ENCODE measurements at regions not wholly inside any gene's neighbourhood (a gene's known extent, or its start where the extent isn't known, plus 50 kb on each side); places are given as distances from the start of the nearest gene placed in this dataset.

- Histone ChIP-seq H3K4me3 (no peak overlapping the region), H3K27ac (ENCODE audit: extremely low read depth, low read depth, low read length) (no peak overlapping the region), H3K9me3 (replicated peaks; ENCODE audit: control insufficient read depth, insufficient read depth, low read depth, low read length) (no peaks in the 10 kb centered on the region), H4K20me1 (replicated peaks; ENCODE audit: control insufficient read depth, insufficient read depth, low read length) (no peaks in the 10 kb centered on the region), H3K4me2 (ENCODE audit: insufficient read depth, low read length) (no peak overlapping the region), H3K9me1 (ENCODE audit: control insufficient read depth, insufficient read depth, low read length) (no peaks in the 10 kb centered on the region), H3K9ac (ENCODE audit: insufficient read depth in 1 of 2, low read depth in 2 of 2, low read length in 2 of 2) (no peak overlapping the region), H3K27me3 (ENCODE audit: control insufficient read depth in 2 of 2, insufficient read depth in 2 of 2, low read length in 2 of 2) (no peaks in the 10 kb centered on the region), H2AFZ (ENCODE audit: low read depth, low read length) (no peak overlapping the region), H3K4me1 (replicated peaks in 1 of 2; ENCODE audit: control insufficient read depth in 2 of 2, insufficient read depth in 2 of 2, low read length in 2 of 2) (no peaks in the 10 kb centered on the region), H3K79me2 (ENCODE audit: control insufficient read depth, insufficient read depth, low read length) (no peaks in the 10 kb centered on the region), H3K36me3 (ENCODE audit: control insufficient read depth, insufficient read depth, low read length) (no peaks in the 10 kb centered on the region)
- no peak for ATAC-seq
- no peak for TF ChIP-seq MEF2A (IDR thresholded peaks at IDR 0.05; ENCODE audit: control insufficient read depth, low read depth, low read length)
- TF ChIP-seq ZNF740 (CRISPR knock-in tag; IDR thresholded peaks at IDR 0.05) = no peak
- no peak for TF ChIP-seq ZNF740 (tag; IDR thresholded peaks at IDR 0.05)
- TF ChIP-seq ZNF655 (CRISPR knock-in tag; IDR thresholded peaks at IDR 0.05) = no peak
- no peak for TF ChIP-seq ZNF518B (CRISPR knock-in tag; IDR thresholded peaks at IDR 0.05)
- intact Hi-C loops (cut with micrococcal nuclease) = no loop called here
- WGBS (ENCODE audit: insufficient coverage, low coverage, missing lambda C conversion rate) = 0% methylated on average over 3 of the region's 4 CpGs
- BruUV-seq (replicated peaks) = no TSS peak
- POLR2A ChIA-PET = no interaction called here
- no peak for DNase-seq (ENCODE audit: extremely low read depth in 1 of 4, low spot score in 3 of 4)
- in situ Hi-C loops (cut with MboI) = no loop called here
- no peak for FAIRE-seq
- CTCF ChIA-PET (ENCODE audit: low intra/inter-chr PET ratio) = no interaction called here
These were observed 319.5 kb downstream of the FOXA2 start for GRCh38 chr20:22264917-22265316.

All from K562 (cell line).